KMS-11 (cell line): ENCODE measurements at regions not wholly inside any gene's neighbourhood (a gene's known extent, or its start where the extent isn't known, plus 50 kb on each side); places are given as distances from the start of the nearest gene placed in this dataset.

Experiments
- H2AFZ ChIP-seq: fragments of 200-600 bp; sonication (generic); 2 replicates; pipeline ENCODE4 v1.6.1; 2016; ENCODE audit warnings: antibody characterized with exemption, mixed run types, low read depth
- H3K27ac ChIP-seq: fragments of 200-600 bp; sonication (generic); 2 replicates; pipeline ENCODE4 v1.6.1; 2016; ENCODE audit warnings: mild to moderate bottlenecking, mixed run types
- H3K27me3 ChIP-seq: fragments of 200-600 bp; sonication (generic); 2 replicates; pipeline ENCODE4 v1.6.1; 2017; ENCODE audit warnings: mild to moderate bottlenecking, low read depth, mixed run types, moderate library complexity; ENCODE audit not compliant: insufficient read depth
- H3K36me3 ChIP-seq: fragments of 200-600 bp; sonication (generic); 2 replicates; pipeline ENCODE4 v1.6.1; 2017; ENCODE audit warnings: mild to moderate bottlenecking, mixed run types; ENCODE audit not compliant: insufficient read depth
- H3K4me1 ChIP-seq: fragments of 200-600 bp; sonication (generic); 2 replicates; pipeline ENCODE4 v1.6.1; 2016; ENCODE audit warnings: mild to moderate bottlenecking, low read depth, mixed run types; ENCODE audit not compliant: poor library complexity, severe bottlenecking
- H3K4me2 ChIP-seq: fragments of 200-600 bp; sonication (generic); 2 replicates; pipeline ENCODE4 v1.7.0; 2016; ENCODE audit warnings: mild to moderate bottlenecking, mixed run types
- H3K4me3 ChIP-seq: fragments of 200-600 bp; sonication (generic); IDR thresholded peaks from 2 replicates; pipeline ENCODE4 v1.6.1; 2017; ENCODE audit warnings: low read depth, low read length, mixed read lengths; ENCODE audit not compliant: insufficient read depth
- H3K79me2 ChIP-seq: fragments of 200-600 bp; sonication (generic); 2 replicates; pipeline ENCODE4 v1.6.1; 2016; ENCODE audit warnings: low read depth, mixed run types; ENCODE audit not compliant: insufficient read depth
- H3K9ac ChIP-seq: fragments of 200-600 bp; sonication (generic); 2 replicates; pipeline ENCODE4 v1.6.1; 2016; ENCODE audit warnings: mild to moderate bottlenecking, mixed run types
- H4K20me1 ChIP-seq: fragments of 200-600 bp; sonication (generic); 2 replicates; pipeline ENCODE4 v1.6.1; 2016; ENCODE audit warnings: mild to moderate bottlenecking, mixed run types; ENCODE audit not compliant: insufficient read depth
- TF ChIP-seq, protein P1 (sequence below): fragments of 200-600 bp; sonication (generic); conservative IDR thresholded peaks from 2 replicates; pipeline ENCODE4 v1.6.1; 2017; ENCODE audit warnings: low read depth, mild to moderate bottlenecking, antibody characterized with exemption, low read length, moderate library complexity, mixed read lengths

DNA sequence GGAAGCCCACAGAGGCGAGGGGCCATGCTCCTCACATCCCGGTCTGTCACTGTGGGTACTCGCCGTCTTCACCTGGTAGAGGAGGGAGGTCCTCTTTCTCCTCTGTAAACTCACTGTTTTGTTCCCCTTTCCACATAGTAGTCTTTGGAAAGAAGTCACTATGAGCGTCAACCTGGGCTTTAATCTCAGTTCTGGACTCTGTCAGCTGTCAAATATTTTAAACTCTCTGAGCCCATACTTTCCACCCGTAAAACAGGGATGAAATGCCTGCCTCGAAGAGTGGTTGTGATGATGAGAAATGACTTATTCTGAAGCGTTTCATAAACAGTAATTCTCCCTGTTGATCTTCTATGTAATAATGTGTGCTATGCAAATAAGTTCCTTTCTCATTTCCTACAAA is 547.1 kb upstream of the SOX11 start:
- Histone ChIP-seq H3K36me3 (no peaks in the 10 kb centered on the region), H3K4me1 (no peaks in the 10 kb centered on the region), H3K9ac (no peak overlapping the region), H3K4me2 (no peak overlapping the region), H3K79me2 (no peaks in the 10 kb centered on the region), H3K27ac (no peak overlapping the region), H4K20me1 (no peaks in the 10 kb centered on the region), H3K4me3 (no peak overlapping the region), H3K27me3 (no peaks in the 10 kb centered on the region), H2AFZ (no peak overlapping the region)
- TF ChIP-seq, protein P1, sequence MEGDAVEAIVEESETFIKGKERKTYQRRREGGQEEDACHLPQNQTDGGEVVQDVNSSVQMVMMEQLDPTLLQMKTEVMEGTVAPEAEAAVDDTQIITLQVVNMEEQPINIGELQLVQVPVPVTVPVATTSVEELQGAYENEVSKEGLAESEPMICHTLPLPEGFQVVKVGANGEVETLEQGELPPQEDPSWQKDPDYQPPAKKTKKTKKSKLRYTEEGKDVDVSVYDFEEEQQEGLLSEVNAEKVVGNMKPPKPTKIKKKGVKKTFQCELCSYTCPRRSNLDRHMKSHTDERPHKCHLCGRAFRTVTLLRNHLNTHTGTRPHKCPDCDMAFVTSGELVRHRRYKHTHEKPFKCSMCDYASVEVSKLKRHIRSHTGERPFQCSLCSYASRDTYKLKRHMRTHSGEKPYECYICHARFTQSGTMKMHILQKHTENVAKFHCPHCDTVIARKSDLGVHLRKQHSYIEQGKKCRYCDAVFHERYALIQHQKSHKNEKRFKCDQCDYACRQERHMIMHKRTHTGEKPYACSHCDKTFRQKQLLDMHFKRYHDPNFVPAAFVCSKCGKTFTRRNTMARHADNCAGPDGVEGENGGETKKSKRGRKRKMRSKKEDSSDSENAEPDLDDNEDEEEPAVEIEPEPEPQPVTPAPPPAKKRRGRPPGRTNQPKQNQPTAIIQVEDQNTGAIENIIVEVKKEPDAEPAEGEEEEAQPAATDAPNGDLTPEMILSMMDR, result no peak

DNA sequence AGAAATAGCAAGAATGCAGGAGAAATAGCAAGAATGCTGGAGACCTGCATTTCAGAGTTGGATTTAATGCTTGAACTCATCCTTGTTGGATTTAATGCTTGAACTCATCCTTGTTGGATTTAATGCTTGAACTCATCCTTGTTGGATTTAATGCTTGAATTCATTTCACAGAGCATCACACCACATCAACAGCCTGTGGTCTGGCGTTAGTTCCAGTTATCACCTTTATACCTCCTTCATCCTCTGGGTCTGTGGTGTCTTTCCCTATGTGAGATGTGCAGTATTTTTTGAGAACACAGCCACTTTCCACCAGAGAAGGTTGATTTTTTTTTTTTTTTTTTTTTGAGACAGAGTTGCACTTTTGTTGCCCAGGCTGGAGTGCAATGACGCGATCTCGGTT is 546.4 kb upstream of the SOX11 start:
- Histone ChIP-seq H3K4me1 (no peaks in the 10 kb centered on the region), H3K9ac (no peak overlapping the region), H3K4me2 (no peak overlapping the region), H3K36me3 (no peaks in the 10 kb centered on the region), H2AFZ (no peak overlapping the region), H3K27ac (no peak overlapping the region), H3K79me2 (no peaks in the 10 kb centered on the region), H3K27me3 (no peaks in the 10 kb centered on the region), H3K4me3 (no peak overlapping the region), H4K20me1 (no peaks in the 10 kb centered on the region)
- TF ChIP-seq, protein P1, result no peak

DNA sequence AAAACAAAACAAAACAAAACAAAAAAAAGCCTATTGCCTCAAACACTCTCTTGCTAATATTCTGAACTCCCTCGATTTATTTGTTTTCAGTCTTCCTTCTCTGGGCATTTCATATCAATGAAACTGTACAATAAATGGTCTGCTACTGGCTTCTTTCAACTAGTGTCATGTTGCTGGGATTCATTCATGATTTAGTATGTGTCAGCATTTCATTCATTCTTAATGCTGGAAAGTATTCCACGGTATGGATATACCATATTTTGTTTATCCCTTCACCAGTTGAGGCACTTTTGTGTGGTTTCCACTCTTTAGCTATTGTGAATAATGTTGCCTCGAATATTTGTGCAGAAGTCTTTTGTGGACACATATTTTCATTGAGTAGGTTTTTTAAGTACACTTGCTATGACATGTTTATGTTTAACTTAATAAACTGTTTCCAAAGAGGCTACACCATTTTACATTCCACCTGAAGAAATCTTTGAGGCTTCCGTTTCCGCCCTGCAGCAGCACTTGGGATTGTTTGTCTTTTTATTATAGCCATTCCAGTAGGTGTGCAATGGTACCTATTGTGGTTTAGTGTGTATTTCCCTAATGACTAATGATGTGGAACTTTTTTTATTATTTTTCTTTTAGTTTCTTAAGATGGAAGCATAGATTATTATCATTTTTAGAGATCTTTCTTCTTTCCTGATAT is 543.6 kb upstream of the SOX11 start:
- no peaks in the 10 kb centered on the region for H4K20me1 ChIP-seq
- no peak overlapping the region for H3K4me3 ChIP-seq
- H3K36me3 ChIP-seq, result no peaks in the 10 kb centered on the region
- H3K9ac ChIP-seq, result no peak overlapping the region
- H2AFZ ChIP-seq, result no peak overlapping the region
- no peak overlapping the region for H3K27ac ChIP-seq
- H3K4me2 ChIP-seq, result no peak overlapping the region
- TF ChIP-seq, protein P1, result no peak
- H3K79me2 ChIP-seq, result no peaks in the 10 kb centered on the region
- no peaks in the 10 kb centered on the region for H3K4me1 ChIP-seq
- H3K27me3 ChIP-seq, result no peaks in the 10 kb centered on the region

DNA sequence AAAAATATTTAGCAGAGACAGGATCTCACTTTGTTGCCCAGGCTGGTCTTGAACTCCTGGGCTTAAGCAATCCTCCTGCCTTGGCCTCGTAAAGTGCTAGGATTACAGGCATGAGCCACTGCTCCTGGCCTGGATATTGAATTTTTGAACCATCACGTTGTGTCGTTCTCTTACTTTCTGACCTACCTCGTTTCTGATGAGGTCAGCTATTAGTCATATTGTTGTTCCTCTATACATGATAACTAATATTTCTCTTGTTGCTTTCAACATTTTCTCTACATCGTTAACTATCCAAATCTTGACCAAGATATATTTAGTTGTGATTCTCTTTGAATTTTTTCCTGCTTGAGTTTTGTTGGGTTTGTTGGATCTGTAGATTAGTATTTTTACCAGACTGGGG is 541.3 kb upstream of the SOX11 start:
- no peaks in the 10 kb centered on the region for H3K36me3 ChIP-seq
- H3K27ac ChIP-seq, result no peak overlapping the region
- H4K20me1 ChIP-seq, result no peaks in the 10 kb centered on the region
- no peak overlapping the region for H3K4me3 ChIP-seq
- H3K79me2 ChIP-seq, result no peaks in the 10 kb centered on the region
- H3K4me1 ChIP-seq, result no peaks in the 10 kb centered on the region
- no peak overlapping the region for H3K9ac ChIP-seq
- H3K27me3 ChIP-seq, result no peaks in the 10 kb centered on the region
- no peak overlapping the region for H2AFZ ChIP-seq
- TF ChIP-seq, protein P1, result no peak
- H3K4me2 ChIP-seq, result no peak overlapping the region
